Osteoblast (primary cell): ENCODE measurements at regions not wholly inside any gene's neighbourhood (a gene's known extent, or its start where the extent isn't known, plus 50 kb on each side); places are given as distances from the start of the nearest gene placed in this dataset.

Experiments used
- DNase-seq: peaks from one replicate; pipeline ENCODE4 v3.0.0; 2011; ENCODE audit warnings: low spot score, mixed read lengths; ENCODE audit not compliant: insufficient read length; ENCODE audit errors: missing footprints
- H2AFZ ChIP-seq: 2 replicates; pipeline ENCODE4 v1.6.0; 2011; ENCODE audit warnings: mild to moderate bottlenecking, low read length
- H3K27ac ChIP-seq: 2 replicates; pipeline ENCODE4 v1.5.1; 2011; ENCODE audit warnings: mild to moderate bottlenecking, low read depth, low read length, moderate library complexity
- H3K27me3 ChIP-seq: 2 replicates; pipeline ENCODE4 v1.6.0; 2012; ENCODE audit warnings: mild to moderate bottlenecking, control low read depth, inconsistent platforms, low read length, moderate library complexity; ENCODE audit not compliant: insufficient read depth
- H3K36me3 ChIP-seq: 2 replicates; pipeline ENCODE4 v1.5.1; 2011; ENCODE audit warnings: mild to moderate bottlenecking, low read length, control low read depth, moderate library complexity; ENCODE audit not compliant: insufficient read depth
- H3K4me1 ChIP-seq: 2 replicates; pipeline ENCODE4 v1.5.1; 2011; ENCODE audit warnings: mild to moderate bottlenecking, low read length, control low read depth, moderate library complexity; ENCODE audit not compliant: insufficient read depth
- H3K4me2 ChIP-seq: 2 replicates; pipeline ENCODE4 v1.6.0; 2011; ENCODE audit warnings: mild to moderate bottlenecking, low read length; ENCODE audit not compliant: insufficient read depth
- H3K4me3 ChIP-seq: fragments of 200-600 bp; sonication (generic); 3 replicates; pipeline ENCODE4 v1.5.1; 2012; ENCODE audit warnings: mild to moderate bottlenecking, low read length, inconsistent platforms; ENCODE audit not compliant: insufficient read depth
- H3K79me2 ChIP-seq: 2 replicates; pipeline ENCODE4 v1.6.0; 2012; ENCODE audit warnings: mild to moderate bottlenecking, low read length, control low read depth, inconsistent platforms; ENCODE audit not compliant: insufficient read depth
- H3K9me3 ChIP-seq: 2 replicates; pipeline ENCODE4 v1.5.1; 2011; ENCODE audit warnings: low read depth, low read length, control low read depth
- H4K20me1 ChIP-seq: 2 replicates; pipeline ENCODE4 v1.6.0; 2012; ENCODE audit warnings: mild to moderate bottlenecking, low read length, control low read depth; ENCODE audit not compliant: insufficient read depth
- TF ChIP-seq, protein P1 (sequence below): IDR thresholded peaks from 2 replicates; pipeline ENCODE4 v1.5.1; 2011; ENCODE audit warnings: mild to moderate bottlenecking, low read depth, low read length, moderate library complexity; ENCODE audit errors: extremely low read depth

GRCh38 chr12:60144395-60144794 lies 548.6 kb downstream of the SLC16A7 start:
- Histone ChIP-seq H3K27me3 (no peaks in the 10 kb centered on the region), H3K36me3 (no peaks in the 10 kb centered on the region), H3K4me2 (no peak overlapping the region), H3K79me2 (no peaks in the 10 kb centered on the region), H3K27ac (no peak overlapping the region), H3K4me3 (no peak overlapping the region), H3K9me3 (no peaks in the 10 kb centered on the region), H4K20me1 (no peaks in the 10 kb centered on the region), H3K4me1 (no peaks in the 10 kb centered on the region), H2AFZ (no peak overlapping the region)
- no peak for DNase-seq
- TF ChIP-seq, protein P1, sequence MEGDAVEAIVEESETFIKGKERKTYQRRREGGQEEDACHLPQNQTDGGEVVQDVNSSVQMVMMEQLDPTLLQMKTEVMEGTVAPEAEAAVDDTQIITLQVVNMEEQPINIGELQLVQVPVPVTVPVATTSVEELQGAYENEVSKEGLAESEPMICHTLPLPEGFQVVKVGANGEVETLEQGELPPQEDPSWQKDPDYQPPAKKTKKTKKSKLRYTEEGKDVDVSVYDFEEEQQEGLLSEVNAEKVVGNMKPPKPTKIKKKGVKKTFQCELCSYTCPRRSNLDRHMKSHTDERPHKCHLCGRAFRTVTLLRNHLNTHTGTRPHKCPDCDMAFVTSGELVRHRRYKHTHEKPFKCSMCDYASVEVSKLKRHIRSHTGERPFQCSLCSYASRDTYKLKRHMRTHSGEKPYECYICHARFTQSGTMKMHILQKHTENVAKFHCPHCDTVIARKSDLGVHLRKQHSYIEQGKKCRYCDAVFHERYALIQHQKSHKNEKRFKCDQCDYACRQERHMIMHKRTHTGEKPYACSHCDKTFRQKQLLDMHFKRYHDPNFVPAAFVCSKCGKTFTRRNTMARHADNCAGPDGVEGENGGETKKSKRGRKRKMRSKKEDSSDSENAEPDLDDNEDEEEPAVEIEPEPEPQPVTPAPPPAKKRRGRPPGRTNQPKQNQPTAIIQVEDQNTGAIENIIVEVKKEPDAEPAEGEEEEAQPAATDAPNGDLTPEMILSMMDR = no peak

DNA sequence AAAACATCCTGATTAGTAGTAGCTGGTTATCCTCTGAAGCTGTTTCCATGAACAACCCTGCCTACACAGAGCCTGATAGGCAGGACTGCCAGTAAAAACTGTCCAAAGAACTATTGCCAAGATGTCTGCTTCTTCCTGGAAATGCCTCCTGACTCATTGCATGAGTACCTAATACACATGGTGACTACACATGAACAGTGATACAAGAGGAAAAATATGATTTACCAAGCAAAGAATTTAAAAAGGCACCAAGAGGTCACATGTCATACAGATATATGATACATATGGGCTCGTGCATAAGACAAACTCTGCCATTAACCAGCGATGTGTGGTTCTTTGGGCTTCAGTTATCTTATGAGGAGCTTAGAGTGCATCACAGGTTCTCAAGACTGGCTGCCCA lies 552.3 kb downstream of the SLC16A7 start:
- Histone ChIP-seq H3K4me1 (no peaks in the 10 kb centered on the region), H3K36me3 (no peaks in the 10 kb centered on the region), H3K27ac (peak overlapping the region; percentile 59), H3K79me2 (no peaks in the 10 kb centered on the region), H2AFZ (no peak overlapping the region), H3K9me3 (no peaks in the 10 kb centered on the region), H3K4me3 (no peak overlapping the region), H3K27me3 (no peaks in the 10 kb centered on the region), H3K4me2 (no peak overlapping the region), H4K20me1 (no peaks in the 10 kb centered on the region)
- peak; percentile 19 for DNase-seq
- TF ChIP-seq, protein P1 = no peak

GRCh38 chr12:60148831-60149230 lies 553.0 kb downstream of the SLC16A7 start:
- H3K4me2 ChIP-seq = no peak overlapping the region
- no peaks in the 10 kb centered on the region for H3K79me2 ChIP-seq
- no peak overlapping the region for H3K4me3 ChIP-seq
- TF ChIP-seq, protein P1 = no peak
- H4K20me1 ChIP-seq = no peaks in the 10 kb centered on the region
- no peaks in the 10 kb centered on the region for H3K9me3 ChIP-seq
- DNase-seq = no peak
- H3K27ac ChIP-seq = peak overlapping the region; percentile 59
- no peaks in the 10 kb centered on the region for H3K4me1 ChIP-seq
- no peaks in the 10 kb centered on the region for H3K27me3 ChIP-seq
- no peak overlapping the region for H2AFZ ChIP-seq
- no peaks in the 10 kb centered on the region for H3K36me3 ChIP-seq

DNA sequence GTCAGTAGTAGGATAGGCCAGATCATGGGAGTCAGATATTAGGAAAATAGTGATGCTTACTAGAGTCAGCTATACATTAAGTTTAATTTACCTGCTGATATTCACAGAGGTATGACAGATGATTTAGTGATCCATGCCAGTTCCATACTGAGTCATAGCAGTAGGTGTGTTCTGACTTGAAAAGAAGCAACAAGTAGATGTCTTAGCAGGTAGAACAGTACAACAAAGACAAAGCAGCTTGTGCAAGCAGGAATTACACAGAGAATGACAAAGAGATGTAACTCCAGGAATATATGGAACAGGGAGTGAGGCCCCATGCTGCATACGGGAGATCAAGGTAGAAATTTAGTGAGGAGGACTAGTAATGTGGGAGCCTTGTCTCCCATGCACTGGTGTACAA lies 556.9 kb downstream of the SLC16A7 start:
- H3K4me3 ChIP-seq = no peak overlapping the region
- H3K36me3 ChIP-seq = no peaks in the 10 kb centered on the region
- no peak overlapping the region for H2AFZ ChIP-seq
- TF ChIP-seq, protein P1 = no peak
- no peaks in the 10 kb centered on the region for H3K27me3 ChIP-seq
- no peaks in the 10 kb centered on the region for H3K79me2 ChIP-seq
- no peak overlapping the region for H3K4me2 ChIP-seq
- DNase-seq = no peak
- H4K20me1 ChIP-seq = no peaks in the 10 kb centered on the region
- H3K9me3 ChIP-seq = no peaks in the 10 kb centered on the region
- H3K27ac ChIP-seq = no peak overlapping the region
- no peaks in the 10 kb centered on the region for H3K4me1 ChIP-seq
